ENCODE measurements at regions not wholly inside any gene's neighbourhood (a gene's known extent, or its start where the extent isn't known, plus 50 kb on each side); places are given as distances from the start of the nearest gene placed in this dataset.

DNA sequence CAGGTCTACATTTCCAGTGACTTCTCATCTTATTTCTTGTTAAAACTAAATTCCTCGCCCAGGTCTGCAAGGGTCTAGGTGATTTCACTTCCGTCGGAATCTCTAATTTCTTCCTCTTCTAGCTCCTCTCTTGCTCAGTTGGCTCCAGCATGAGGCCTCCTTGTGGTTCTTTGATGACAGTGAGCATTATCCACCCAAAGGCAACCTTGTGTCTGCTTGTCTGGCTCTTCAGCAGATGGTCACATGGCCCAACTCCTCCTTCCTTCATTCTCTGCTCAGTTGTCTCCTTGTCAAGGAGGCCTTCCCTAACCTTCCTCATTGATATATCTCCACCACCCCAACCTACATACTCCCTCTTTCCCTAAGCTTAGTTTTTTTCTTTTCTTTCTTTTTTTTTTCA lies 1391.4 kb downstream of the EFNB2 start:
- no peak for ATAC-seq
- Histone ChIP-seq H3K27me3 (ENCODE audit: insufficient read depth) (no peaks in the 10 kb centered on the region), H3K4me3 (no peak overlapping the region), H3F3A (replicated peaks; ENCODE audit: low read depth) (no peaks in the 10 kb centered on the region), H3K4me1 (ENCODE audit: insufficient read depth) (no peaks in the 10 kb centered on the region), H3K36me3 (ENCODE audit: insufficient read depth) (no peaks in the 10 kb centered on the region), H3K27ac (ENCODE audit: low read depth) (no peak overlapping the region), H4K20me1 (replicated peaks; ENCODE audit: insufficient read depth) (no peaks in the 10 kb centered on the region), H3K4me2 (no peak overlapping the region), H2AFZ (no peak overlapping the region), H3K9me2 (ENCODE audit: insufficient read depth) (no peaks in the 10 kb centered on the region), H3K79me2 (replicated peaks; ENCODE audit: insufficient read depth) (no peaks in the 10 kb centered on the region)
- Mint-ChIP-seq H3K27ac (no peak overlapping the region), H3K36me3 (ENCODE audit: low read depth) (no peaks in the 10 kb centered on the region), H3K9me3 (no peaks in the 10 kb centered on the region), H3K27me3 (ENCODE audit: insufficient read depth, low read depth, poor library complexity) (no peaks in the 10 kb centered on the region), H3K4me3 (no peak overlapping the region), H3K4me1 (no peaks in the 10 kb centered on the region)
- no peak for TF ChIP-seq POLR2AphosphoS5 (IDR thresholded peaks at IDR 0.05; ENCODE audit: low read depth)
- TF ChIP-seq, protein P1, sequence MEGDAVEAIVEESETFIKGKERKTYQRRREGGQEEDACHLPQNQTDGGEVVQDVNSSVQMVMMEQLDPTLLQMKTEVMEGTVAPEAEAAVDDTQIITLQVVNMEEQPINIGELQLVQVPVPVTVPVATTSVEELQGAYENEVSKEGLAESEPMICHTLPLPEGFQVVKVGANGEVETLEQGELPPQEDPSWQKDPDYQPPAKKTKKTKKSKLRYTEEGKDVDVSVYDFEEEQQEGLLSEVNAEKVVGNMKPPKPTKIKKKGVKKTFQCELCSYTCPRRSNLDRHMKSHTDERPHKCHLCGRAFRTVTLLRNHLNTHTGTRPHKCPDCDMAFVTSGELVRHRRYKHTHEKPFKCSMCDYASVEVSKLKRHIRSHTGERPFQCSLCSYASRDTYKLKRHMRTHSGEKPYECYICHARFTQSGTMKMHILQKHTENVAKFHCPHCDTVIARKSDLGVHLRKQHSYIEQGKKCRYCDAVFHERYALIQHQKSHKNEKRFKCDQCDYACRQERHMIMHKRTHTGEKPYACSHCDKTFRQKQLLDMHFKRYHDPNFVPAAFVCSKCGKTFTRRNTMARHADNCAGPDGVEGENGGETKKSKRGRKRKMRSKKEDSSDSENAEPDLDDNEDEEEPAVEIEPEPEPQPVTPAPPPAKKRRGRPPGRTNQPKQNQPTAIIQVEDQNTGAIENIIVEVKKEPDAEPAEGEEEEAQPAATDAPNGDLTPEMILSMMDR (conservative IDR thresholded peaks at IDR 0.05; ENCODE audit: low read depth in 2 of 2): peak; percentile 26 to 30; a peak in 2 of 4 replicates
- DNase-seq (ENCODE audit: low spot score): peak; percentile 19

DNA sequence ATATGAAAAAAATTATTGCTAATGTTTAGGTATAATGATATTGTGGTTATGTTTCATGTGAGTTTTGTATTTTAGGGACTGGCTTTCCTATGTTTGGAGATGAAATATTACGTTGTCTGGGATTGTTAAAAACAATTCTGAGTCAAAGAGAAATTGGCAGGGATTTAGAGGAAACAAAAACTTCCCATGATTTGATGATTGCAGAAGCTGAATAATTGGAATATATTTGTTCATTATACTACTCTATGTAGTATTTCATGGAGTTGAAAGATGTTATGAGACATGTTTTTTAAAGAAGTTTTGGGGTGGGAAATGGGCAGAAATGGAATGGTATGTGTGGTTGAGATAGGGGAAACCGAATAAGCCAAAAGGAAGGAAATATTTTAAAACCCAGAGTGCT lies 1392.9 kb downstream of the EFNB2 start:
- no peak overlapping the region for H3K27ac Mint-ChIP-seq
- Histone ChIP-seq H3K36me3 (ENCODE audit: insufficient read depth) (no peaks in the 10 kb centered on the region), H3K9me2 (ENCODE audit: insufficient read depth) (no peaks in the 10 kb centered on the region), H4K20me1 (replicated peaks; ENCODE audit: insufficient read depth) (no peaks in the 10 kb centered on the region), H2AFZ (no peak overlapping the region), H3K4me2 (no peak overlapping the region), H3K4me3 (no peak overlapping the region), H3K79me2 (replicated peaks; ENCODE audit: insufficient read depth) (no peaks in the 10 kb centered on the region), H3K27ac (ENCODE audit: low read depth) (no peak overlapping the region), H3K27me3 (ENCODE audit: insufficient read depth) (no peaks in the 10 kb centered on the region), H3K4me1 (ENCODE audit: insufficient read depth) (no peaks in the 10 kb centered on the region), H3F3A (replicated peaks; ENCODE audit: low read depth) (no peaks in the 10 kb centered on the region)
- H3K9me3 Mint-ChIP-seq: no peaks in the 10 kb centered on the region
- no peaks in the 10 kb centered on the region for H3K27me3 Mint-ChIP-seq (ENCODE audit: insufficient read depth, low read depth, poor library complexity)
- H3K4me3 Mint-ChIP-seq: no peak overlapping the region
- no peaks in the 10 kb centered on the region for H3K36me3 Mint-ChIP-seq (ENCODE audit: low read depth)
- no peaks in the 10 kb centered on the region for H3K4me1 Mint-ChIP-seq
- ATAC-seq (no peak), DNase-seq (ENCODE audit: low spot score) (no peak)
- no peak for TF ChIP-seq POLR2AphosphoS5 (IDR thresholded peaks at IDR 0.05; ENCODE audit: low read depth)
- TF ChIP-seq NANOG (IDR thresholded peaks at IDR 0.05; ENCODE audit: borderline replicate concordance): no peak
- no peak for TF ChIP-seq ZNF331 (CRISPR knock-in tag; IDR thresholded peaks at IDR 0.05; ENCODE audit: low read depth)
- TF ChIP-seq JUNB (IDR thresholded peaks at IDR 0.05; ENCODE audit: unreplicated experiment): no peak

DNA sequence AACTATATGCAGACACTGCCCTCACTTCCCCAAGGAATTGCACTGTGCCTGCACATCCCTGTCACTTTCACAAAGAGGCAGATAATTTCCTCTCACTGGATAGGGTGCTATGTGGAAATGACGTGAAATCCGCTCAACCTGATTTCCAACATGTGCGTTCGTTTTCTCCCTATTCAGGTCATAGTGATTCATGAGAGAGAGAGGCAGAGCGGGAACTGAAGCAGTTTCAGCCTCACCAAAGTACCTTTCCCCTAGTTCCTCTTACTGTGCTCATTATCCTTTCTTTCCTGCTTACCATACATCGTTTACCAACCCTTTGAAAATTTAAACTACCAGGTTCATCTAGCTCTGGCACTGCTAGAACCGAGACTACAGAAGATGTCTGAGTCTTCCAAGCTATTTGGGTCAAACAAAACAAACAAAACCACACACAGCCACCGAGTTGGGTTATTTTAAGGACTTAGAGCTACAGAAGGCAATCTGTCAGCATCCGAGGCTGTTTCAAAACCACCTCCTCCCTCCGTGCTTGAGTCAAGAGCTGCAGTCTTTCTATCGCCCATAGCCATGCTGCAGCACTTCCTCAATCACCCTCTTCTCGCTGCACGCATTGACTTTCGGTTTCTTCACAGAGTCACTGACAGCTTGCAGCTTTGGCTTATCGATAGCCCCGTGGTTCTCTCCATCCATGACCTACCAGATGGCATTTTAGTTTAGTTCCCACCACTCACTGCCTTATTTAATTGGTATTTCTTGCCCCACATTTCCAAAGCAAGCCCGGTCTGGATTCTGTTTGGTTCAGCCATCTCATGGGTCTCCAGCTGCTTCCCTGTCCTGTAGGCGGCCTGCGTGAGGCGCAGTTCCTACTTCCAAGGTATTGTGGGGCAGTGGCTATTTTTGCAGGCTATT lies 1395.8 kb downstream of the EFNB2 start:
- Histone ChIP-seq H3K27ac (ENCODE audit: low read depth) (no peak overlapping the region), H3K4me1 (ENCODE audit: insufficient read depth) (no peaks in the 10 kb centered on the region), H3F3A (replicated peaks; ENCODE audit: low read depth) (no peaks in the 10 kb centered on the region), H4K20me1 (replicated peaks; ENCODE audit: insufficient read depth) (no peaks in the 10 kb centered on the region), H3K9me2 (ENCODE audit: insufficient read depth) (no peaks in the 10 kb centered on the region), H3K4me2 (no peak overlapping the region), H3K27me3 (ENCODE audit: insufficient read depth) (no peaks in the 10 kb centered on the region), H3K4me3 (no peak overlapping the region), H3K79me2 (replicated peaks; ENCODE audit: insufficient read depth) (no peaks in the 10 kb centered on the region), H3K36me3 (ENCODE audit: insufficient read depth) (no peaks in the 10 kb centered on the region), H2AFZ (peak overlapping the region; percentile 89; the same call in 1 of the 2 replicates)
- peak overlapping the region; percentile 12; the same call in 1 of the 2 replicates for H3K27ac Mint-ChIP-seq
- no peak overlapping the region for H3K4me3 Mint-ChIP-seq
- DNase-seq (ENCODE audit: low spot score): peak; percentile 11
- no peaks in the 10 kb centered on the region for H3K36me3 Mint-ChIP-seq (ENCODE audit: low read depth)
- no peaks in the 10 kb centered on the region for H3K27me3 Mint-ChIP-seq (ENCODE audit: insufficient read depth, low read depth, poor library complexity)
- H3K4me1 Mint-ChIP-seq: no peaks in the 10 kb centered on the region; the same call in 2 of the 3 replicates
- ATAC-seq: peak; percentile 60
- H3K9me3 Mint-ChIP-seq: no peaks in the 10 kb centered on the region
- no peak for TF ChIP-seq NANOG (IDR thresholded peaks at IDR 0.05; ENCODE audit: borderline replicate concordance)
- no peak for TF ChIP-seq CREB1 (CRISPR knock-in tag; IDR thresholded peaks at IDR 0.05; ENCODE audit: low read depth)
- no peak for TF ChIP-seq POLR2AphosphoS5 (IDR thresholded peaks at IDR 0.05; ENCODE audit: low read depth)
- TF ChIP-seq, protein P1 (conservative IDR thresholded peaks at IDR 0.05; ENCODE audit: low read depth in 2 of 2): peak; percentile 28 to 44; a peak in 3 of 4 replicates
- no peak for TF ChIP-seq EZH2 (IDR thresholded peaks at IDR 0.05; ENCODE audit: low read depth, unreplicated experiment)

Measured in GM23338 (cell line).